ENCODE measurements at regions not wholly inside any gene's neighbourhood (a gene's known extent, or its start where the extent isn't known, plus 50 kb on each side); places are given as distances from the start of the nearest gene placed in this dataset.

DNA sequence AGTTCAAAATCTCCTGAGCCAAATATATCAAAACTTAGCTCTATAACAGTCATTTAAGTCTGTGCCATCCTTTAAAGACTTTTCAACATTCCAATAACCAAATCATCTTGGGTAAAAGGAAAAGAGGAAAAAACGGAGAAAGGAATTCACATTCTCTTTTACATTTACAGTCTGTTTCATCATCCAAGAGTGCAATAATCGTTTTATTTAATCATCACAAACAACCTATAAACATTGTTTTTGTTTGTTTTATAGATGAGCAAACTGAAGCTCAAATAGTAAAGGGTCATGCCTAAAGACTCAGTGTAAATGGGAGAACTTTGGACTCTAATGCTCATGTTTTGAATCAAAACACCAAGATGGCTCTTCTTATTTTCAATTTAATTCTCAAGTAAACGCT, 252.3 kb downstream of the TOX3 start:
- TF ChIP-seq CTCF (IDR thresholded peaks at IDR 0.05), result no peak
- DNase-seq (ENCODE audit: low spot score), result no peak
- ATAC-seq (ENCODE audit: low FRiP score), result no peak

GRCh38 chr16:52293204-52293603, 253.7 kb downstream of the TOX3 start:
- DNase-seq (ENCODE audit: low spot score) (no peak), ATAC-seq (ENCODE audit: low FRiP score) (no peak)
- TF ChIP-seq CTCF (IDR thresholded peaks at IDR 0.05), result no peak

GRCh38 chr16:52283584-52284375, 263.2 kb downstream of the TOX3 start:
- no peak for TF ChIP-seq CTCF (IDR thresholded peaks at IDR 0.05)
- DNase-seq (ENCODE audit: low spot score) (no peak), ATAC-seq (ENCODE audit: low FRiP score) (no peak)

- DNase-seq (ENCODE audit: low spot score) (no peak), ATAC-seq (ENCODE audit: low FRiP score) (no peak)
- no peak for TF ChIP-seq CTCF (IDR thresholded peaks at IDR 0.05)
Observed at GRCh38 chr16:52283018-52283417, 263.9 kb downstream of the TOX3 start.

GRCh38 chr16:52280086-52280485, 266.9 kb downstream of the TOX3 start:
- no peak for TF ChIP-seq CTCF (IDR thresholded peaks at IDR 0.05)
- DNase-seq (ENCODE audit: low spot score) (no peak), ATAC-seq (ENCODE audit: low FRiP score) (no peak)

DNA sequence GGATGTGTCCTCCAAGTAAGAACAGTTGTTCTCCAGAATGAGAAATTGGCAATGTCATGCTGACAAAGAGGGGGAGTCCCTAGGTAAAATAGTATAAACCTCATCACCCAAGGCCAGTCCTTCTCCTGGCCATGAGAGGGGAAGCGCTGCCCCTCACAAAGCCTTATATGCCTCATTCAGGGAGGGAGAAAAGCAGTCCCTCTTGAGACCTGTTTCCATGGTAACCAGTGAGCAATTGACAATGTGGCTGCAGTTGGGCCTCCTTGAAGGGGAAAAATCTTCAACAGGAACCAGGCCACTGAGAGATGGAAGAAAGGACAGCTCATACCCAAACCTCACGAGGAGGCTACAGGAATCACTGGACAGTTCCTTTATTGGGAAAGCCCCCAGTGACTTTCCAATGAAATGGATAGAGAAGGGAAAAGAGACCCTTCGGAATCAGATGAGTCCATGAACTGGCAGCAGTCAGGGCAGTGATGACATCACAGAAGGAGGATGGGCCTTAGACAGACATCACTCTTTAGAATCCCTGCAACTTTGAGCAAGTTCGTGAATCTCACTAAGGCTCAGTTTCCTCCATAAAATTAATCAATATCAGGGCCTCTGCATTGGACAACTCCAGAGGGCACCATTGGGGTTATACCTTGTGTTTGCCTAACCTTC, 275.7 kb downstream of the TOX3 start:
- TF ChIP-seq CTCF (IDR thresholded peaks at IDR 0.05), result no peak
- DNase-seq (ENCODE audit: low spot score) (no peak), ATAC-seq (ENCODE audit: low FRiP score) (no peak)

DNA sequence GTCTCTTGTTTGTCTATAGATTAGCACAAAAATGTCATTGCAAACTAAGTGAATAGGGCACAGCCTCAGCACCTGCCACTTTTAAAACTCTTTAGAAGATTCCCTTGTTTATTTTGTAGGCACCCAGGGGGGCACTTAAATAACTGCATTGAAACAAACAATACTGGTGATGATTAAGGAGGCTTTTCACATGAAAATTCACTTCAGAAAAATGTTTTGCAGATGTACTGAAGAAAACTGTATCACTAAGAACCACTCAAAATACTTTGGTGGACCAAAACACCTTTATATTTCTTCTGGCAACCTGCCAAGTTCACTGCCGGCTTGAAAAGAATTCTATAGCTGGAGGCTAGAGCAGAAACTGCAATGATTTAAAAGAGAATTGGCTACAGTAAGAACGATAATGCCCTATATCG, 281.5 kb downstream of the TOX3 start:
- no peak for DNase-seq (ENCODE audit: low spot score)
- ATAC-seq (ENCODE audit: low FRiP score), result no peak
- no peak for TF ChIP-seq CTCF (IDR thresholded peaks at IDR 0.05)

Measured in omental fat pad (tissue), 3 donors.